NCI-H146 (cell line): ENCODE measurements at regions not wholly inside any gene's neighbourhood (a gene's known extent, or its start where the extent isn't known, plus 50 kb on each side); places are given as distances from the start of the nearest gene placed in this dataset.

Source experiments
- DNase-seq: peaks from one replicate; lab custom pipeline; 2025; lab: John Stamatoyannopoulos, UW

GRCh38 chr9:120212853-120213200 lies 367.1 kb downstream of the CDK5RAP2 start:
- DNase-seq = no peak

- no peak for DNase-seq
Observed at GRCh38 chr9:120212153-120212852, 367.7 kb downstream of the CDK5RAP2 start.

GRCh38 chr9:120210274-120210673 lies 369.7 kb downstream of the CDK5RAP2 start:
- no peak for DNase-seq

GRCh38 chr9:120202856-120203654 lies 376.9 kb downstream of the CDK5RAP2 start:
- DNase-seq = no peak

GRCh38 chr9:120198027-120198426 lies 381.9 kb downstream of the CDK5RAP2 start:
- no peak for DNase-seq

GRCh38 chr9:120197605-120198004 lies 382.4 kb downstream of the CDK5RAP2 start:
- peak; percentile 2 for DNase-seq

- DNase-seq = no peak
Observed at GRCh38 chr9:120191141-120191540, 388.8 kb downstream of the CDK5RAP2 start.

- DNase-seq = no peak
Observed at GRCh38 chr9:120187758-120188157, 392.2 kb downstream of the CDK5RAP2 start.

GRCh38 chr9:120186276-120186675 lies 393.7 kb downstream of the CDK5RAP2 start:
- no peak for DNase-seq

GRCh38 chr9:120184266-120184665 lies 395.7 kb downstream of the CDK5RAP2 start:
- no peak for DNase-seq

- DNase-seq = no peak
Observed at GRCh38 chr9:120183615-120184014, 396.4 kb downstream of the CDK5RAP2 start.

GRCh38 chr9:120182011-120182410 lies 398.0 kb downstream of the CDK5RAP2 start:
- DNase-seq = no peak

GRCh38 chr9:120177121-120177520 lies 402.8 kb downstream of the CDK5RAP2 start:
- DNase-seq = no peak

GRCh38 chr9:120175031-120175430 lies 404.9 kb downstream of the CDK5RAP2 start:
- no peak for DNase-seq

- DNase-seq = no peak
Observed at GRCh38 chr9:120161776-120162175, 418.2 kb downstream of the CDK5RAP2 start.

- no peak for DNase-seq
Observed at GRCh38 chr9:120158221-120158620, 421.7 kb downstream of the CDK5RAP2 start.

- DNase-seq = no peak
Observed at GRCh38 chr9:120156376-120156775, 423.6 kb downstream of the CDK5RAP2 start.

- DNase-seq = no peak
Observed at GRCh38 chr9:120153258-120153657, 426.7 kb downstream of the CDK5RAP2 start.

- peak; percentile 73 for DNase-seq
Observed at GRCh38 chr9:120152295-120152694, 427.7 kb downstream of the CDK5RAP2 start.

GRCh38 chr9:120151806-120152205 lies 428.2 kb downstream of the CDK5RAP2 start:
- DNase-seq = peak; percentile 5

GRCh38 chr9:120151149-120151548 lies 428.8 kb downstream of the CDK5RAP2 start:
- no peak for DNase-seq

- DNase-seq = no peak
Observed at GRCh38 chr9:120138955-120139354, 441.0 kb downstream of the CDK5RAP2 start.

GRCh38 chr9:120137186-120137840 lies 442.7 kb downstream of the CDK5RAP2 start:
- no peak for DNase-seq
